ENCODE measurements at regions not wholly inside any gene's neighbourhood (a gene's known extent, or its start where the extent isn't known, plus 50 kb on each side); places are given as distances from the start of the nearest gene placed in this dataset.

DNA sequence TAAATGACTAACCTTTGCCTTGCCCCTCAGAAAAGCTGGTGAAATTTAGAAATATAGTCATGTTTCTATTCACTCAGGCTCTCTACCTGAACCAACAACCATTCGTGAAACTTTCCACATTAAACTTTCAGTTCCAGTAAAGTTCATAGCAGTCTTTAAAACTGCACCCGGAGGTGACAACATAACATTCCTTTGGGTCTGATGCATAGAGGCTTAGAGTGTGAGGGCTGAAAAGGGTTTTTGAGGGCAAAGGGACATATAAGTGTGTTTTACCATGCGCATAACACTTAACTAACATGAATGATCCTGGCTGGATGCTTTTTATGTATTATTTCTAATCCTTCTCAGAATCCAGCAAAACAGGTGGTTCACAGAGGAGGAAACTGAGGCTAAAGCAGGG is 471.7 kb upstream of the MCTP2 start:
- TF ChIP-seq POLR2A (IDR thresholded peaks at IDR 0.05; ENCODE audit: borderline replicate concordance, extremely low read depth, insufficient read depth, insufficient read length) (no peak), EZH2 (IDR thresholded peaks at IDR 0.05) (no peak), SRF (IDR thresholded peaks at IDR 0.05; ENCODE audit: low read depth) (no peak), RAD21 (IDR thresholded peaks at IDR 0.05; ENCODE audit: low read depth) (no peak)
- TF ChIP-seq, protein P1, sequence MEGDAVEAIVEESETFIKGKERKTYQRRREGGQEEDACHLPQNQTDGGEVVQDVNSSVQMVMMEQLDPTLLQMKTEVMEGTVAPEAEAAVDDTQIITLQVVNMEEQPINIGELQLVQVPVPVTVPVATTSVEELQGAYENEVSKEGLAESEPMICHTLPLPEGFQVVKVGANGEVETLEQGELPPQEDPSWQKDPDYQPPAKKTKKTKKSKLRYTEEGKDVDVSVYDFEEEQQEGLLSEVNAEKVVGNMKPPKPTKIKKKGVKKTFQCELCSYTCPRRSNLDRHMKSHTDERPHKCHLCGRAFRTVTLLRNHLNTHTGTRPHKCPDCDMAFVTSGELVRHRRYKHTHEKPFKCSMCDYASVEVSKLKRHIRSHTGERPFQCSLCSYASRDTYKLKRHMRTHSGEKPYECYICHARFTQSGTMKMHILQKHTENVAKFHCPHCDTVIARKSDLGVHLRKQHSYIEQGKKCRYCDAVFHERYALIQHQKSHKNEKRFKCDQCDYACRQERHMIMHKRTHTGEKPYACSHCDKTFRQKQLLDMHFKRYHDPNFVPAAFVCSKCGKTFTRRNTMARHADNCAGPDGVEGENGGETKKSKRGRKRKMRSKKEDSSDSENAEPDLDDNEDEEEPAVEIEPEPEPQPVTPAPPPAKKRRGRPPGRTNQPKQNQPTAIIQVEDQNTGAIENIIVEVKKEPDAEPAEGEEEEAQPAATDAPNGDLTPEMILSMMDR (IDR thresholded peaks at IDR 0.05 in 2 of 3, conservative IDR thresholded peaks at IDR 0.05 in 1 of 3; ENCODE audit: borderline replicate concordance in 1 of 3, insufficient read depth in 1 of 3, low read depth in 2 of 3, low read length in 2 of 3) = no peak
